PC-3 (cell line): ENCODE measurements at regions not wholly inside any gene's neighbourhood (a gene's known extent, or its start where the extent isn't known, plus 50 kb on each side); places are given as distances from the start of the nearest gene placed in this dataset.

Source experiments
- CTCF ChIP-seq: fragments of 300-600 bp; sonication (generic); conservative IDR thresholded peaks from 2 replicates; pipeline ENCODE4 v1.5.1; 2017; ENCODE audit warnings: antibody characterized with exemption, low read depth, mild to moderate bottlenecking, low read length
- EZH2 ChIP-seq: fragments of 300-600 bp; sonication (generic); IDR thresholded peaks from one replicate; pipeline ENCODE4 v1.6.1; 2017; ENCODE audit warnings: antibody characterized with exemption, mild to moderate bottlenecking, low read length; ENCODE audit not compliant: unreplicated experiment
- EZH2phosphoT487 ChIP-seq: fragments of 300-600 bp; sonication (generic); IDR thresholded peaks from 2 replicates; pipeline ENCODE4 v1.6.1; 2018; ENCODE audit warnings: mild to moderate bottlenecking, antibody characterized with exemption, low read length, borderline replicate concordance

- TF ChIP-seq CTCF = no peak
- TF ChIP-seq EZH2 = no peak
- no peak for TF ChIP-seq EZH2phosphoT487
Measured at GRCh38 chrX:137847376-137847775, 281.4 kb downstream of the ZIC3 start.
